GM18520 (cell line): ENCODE measurements at regions not wholly inside any gene's neighbourhood (a gene's known extent, or its start where the extent isn't known, plus 50 kb on each side); places are given as distances from the start of the nearest gene placed in this dataset.
"Not testable (repeated sequence)": the region's sequence is repeated elsewhere in the genome, so short reads cannot be mapped to it uniquely, and the experiment has no call there.

Experiments
- ATAC-seq: cut with Tn5 transposase; IDR thresholded peaks from one replicate; pipeline ENCODE4 v1.9.1; 2021; ENCODE audit not compliant: unreplicated experiment

DNA sequence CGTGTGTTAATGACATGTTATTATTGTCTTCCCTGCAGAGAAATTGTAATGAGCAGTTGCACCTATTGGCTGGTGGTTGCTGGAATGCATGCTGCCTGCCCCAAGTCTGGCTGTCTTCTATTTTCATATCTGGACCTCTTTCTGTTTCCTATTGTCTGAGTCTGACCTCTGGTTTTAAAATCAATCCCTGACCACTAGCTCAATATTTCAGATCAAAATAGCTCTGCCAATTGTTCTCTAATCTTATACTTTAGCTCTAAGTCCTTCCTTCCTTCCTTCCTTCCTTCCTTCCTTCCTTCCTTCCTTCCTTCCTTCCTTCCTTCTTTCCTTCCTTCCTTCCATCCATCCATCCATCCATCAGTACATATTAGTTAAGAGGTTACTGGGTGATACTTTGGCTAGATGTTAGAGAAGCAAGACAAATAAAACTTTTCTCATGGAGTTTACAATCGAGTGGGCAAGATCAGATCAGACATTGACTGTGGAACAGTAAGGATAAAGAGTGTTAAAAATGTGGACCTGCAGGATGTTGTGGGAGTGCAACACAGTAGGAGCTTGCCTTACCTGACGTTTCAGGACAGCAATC, 417.1 kb downstream of the SOCS6 start:
- ATAC-seq, result no peak

- no peak for ATAC-seq
Observed at GRCh38 chr18:70700496-70700895, 411.7 kb downstream of the SOCS6 start.

- ATAC-seq, result no peak
Observed at GRCh38 chr18:70698574-70698973, 409.7 kb downstream of the SOCS6 start.

- ATAC-seq, result no peak
Observed at GRCh38 chr18:70693246-70693645, 404.4 kb downstream of the SOCS6 start.

DNA sequence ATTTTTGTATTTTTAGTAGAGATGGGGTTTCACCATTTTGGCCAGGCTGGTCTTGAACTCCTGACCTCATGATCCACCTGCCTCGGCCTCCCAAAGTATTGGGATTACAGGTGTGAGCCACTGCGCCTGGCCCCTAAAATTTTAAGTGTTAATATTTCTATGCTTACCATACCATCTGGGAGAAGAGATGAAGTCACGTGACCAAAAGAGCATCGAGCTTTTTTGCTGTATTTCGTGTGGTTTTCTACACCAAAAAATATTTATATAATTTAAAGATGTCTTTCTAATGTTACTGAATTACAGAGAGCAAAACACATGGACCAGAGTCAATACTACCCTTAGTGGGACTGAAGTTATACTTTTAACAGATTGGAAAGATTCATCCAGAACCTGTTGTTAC, 400.9 kb downstream of the SOCS6 start:
- not testable (repeated sequence) for ATAC-seq

GRCh38 chr18:70688286-70688685, 399.4 kb downstream of the SOCS6 start:
- no peak for ATAC-seq

GRCh38 chr18:70684821-70685220, 396.0 kb downstream of the SOCS6 start:
- ATAC-seq, result no peak

DNA sequence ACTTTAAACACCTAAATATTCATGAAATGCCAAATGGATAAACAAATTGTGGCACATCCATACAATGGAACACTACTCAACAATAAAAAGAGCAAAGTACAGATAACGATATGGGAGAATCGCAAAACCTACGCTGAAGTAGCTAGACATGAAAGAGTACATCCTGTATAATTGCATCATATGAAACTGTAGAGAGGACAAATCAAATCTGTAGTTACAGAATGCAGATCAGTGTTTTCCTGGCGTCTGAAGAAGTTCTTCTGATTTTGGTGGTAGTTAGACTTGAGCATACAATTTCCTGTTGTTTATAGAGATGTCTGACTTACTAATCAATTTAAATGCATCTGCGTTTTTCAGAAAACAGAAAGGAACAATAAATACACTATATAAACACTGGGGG, 394.4 kb downstream of the SOCS6 start:
- ATAC-seq, result no peak

- no peak for ATAC-seq
Observed at GRCh38 chr18:70674896-70675295, 386.1 kb downstream of the SOCS6 start.

GRCh38 chr18:70673831-70674230, 385.0 kb downstream of the SOCS6 start:
- no peak for ATAC-seq

- no peak for ATAC-seq
Observed at GRCh38 chr18:70672581-70672980, 383.7 kb downstream of the SOCS6 start.

- ATAC-seq, result no peak
Observed at GRCh38 chr18:70671889-70672565, 383.2 kb downstream of the SOCS6 start.

DNA sequence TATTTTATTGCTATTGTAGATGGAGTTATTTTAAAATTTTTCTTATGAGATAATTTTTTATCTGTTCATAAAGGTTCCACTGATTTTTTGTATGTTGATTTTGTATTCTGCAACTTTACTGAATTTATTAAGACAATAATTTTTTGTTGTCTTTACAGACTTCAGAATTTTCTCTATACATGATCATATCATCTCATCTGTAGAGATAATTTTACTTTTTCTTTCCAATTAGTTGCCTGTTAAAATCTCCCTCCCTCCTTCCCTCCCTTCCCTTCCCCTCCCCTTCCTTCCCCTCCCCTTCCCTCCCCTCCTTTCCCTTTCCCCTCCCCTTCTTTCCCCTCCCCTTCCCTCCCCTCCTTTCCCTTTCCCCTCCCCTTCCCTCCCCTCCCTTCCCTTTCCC, 378.1 kb downstream of the SOCS6 start:
- ATAC-seq, result no peak

DNA sequence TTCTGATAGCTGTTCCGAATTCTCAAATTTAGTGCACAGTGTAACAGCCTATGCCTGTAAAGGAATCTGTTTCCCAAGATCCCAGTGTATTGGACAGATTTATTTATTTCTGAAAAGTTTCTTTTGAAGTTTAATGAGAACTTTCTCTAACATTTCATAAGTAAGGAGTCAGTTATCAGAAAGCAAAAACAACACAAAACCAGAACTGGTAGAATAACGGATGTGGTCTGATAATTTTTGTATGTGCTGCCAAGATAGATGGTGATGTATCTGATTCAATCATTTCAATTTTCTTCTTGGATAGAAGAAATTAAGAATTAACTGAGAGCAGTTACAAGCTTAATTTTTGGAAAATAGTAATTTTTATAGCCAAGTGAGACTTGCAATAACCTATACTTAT, 374.3 kb downstream of the SOCS6 start:
- no peak for ATAC-seq

- ATAC-seq, result no peak
Observed at GRCh38 chr18:70662588-70662987, 373.7 kb downstream of the SOCS6 start.

DNA sequence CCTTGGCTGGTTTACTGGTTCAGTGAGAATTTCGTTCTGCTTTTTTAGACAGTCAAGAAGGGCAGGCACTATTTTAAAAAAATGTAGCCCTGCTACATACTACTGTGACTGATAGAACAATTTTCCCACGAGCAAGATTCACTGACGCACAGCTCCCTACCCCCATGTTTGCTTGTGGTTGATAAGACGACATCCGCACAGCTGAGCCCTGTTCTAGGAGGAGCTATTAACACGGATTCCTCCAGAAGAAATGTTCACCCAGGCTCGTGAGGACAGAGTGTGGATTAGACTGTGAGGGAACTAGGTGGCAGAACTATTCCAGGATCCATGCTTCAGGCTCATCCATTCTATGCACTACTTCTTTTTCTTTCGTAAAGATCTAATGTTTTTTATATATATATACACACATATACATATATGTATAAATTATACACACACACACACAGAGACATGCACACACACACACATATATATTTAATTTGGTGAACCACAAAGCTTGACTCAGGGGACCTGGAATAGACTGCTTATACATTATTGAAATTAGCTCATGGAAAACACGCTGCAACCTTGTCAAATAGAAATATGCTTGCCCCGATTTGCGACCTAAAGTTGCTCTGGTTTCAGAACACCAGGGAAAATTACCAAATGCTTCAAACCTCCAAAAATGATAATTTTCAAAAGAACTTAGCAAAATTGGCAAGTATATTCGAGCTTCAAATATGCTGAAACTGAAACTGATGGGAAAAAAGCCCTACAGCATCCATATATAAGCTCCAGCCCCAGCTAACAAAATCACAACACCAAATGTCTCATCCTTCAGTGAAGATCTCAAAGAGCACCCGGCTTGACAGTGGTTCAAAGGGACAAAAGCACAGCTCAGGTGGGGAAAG, 370.4 kb downstream of the SOCS6 start:
- ATAC-seq, result no peak

GRCh38 chr18:70653671-70654070, 364.8 kb downstream of the SOCS6 start:
- no peak for ATAC-seq

DNA sequence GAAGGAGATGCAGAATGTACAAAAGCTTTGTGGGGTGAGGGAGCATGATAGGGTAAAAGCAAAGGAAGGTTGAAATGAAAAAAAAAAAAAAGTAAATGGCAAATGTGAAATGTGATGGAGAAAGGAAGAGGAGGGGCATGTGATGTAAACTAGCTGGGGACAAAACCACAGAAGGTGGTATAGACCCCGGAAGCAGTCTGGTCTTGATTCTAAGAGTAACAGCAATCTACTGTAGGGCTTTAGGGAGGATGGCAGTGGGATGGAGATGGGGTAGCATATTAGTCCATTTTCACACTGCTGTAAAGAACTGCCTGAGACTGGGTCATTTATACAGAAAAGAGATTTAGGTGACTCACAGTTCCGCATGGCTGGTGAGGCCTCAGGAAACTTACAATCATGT, 362.0 kb downstream of the SOCS6 start:
- no peak for ATAC-seq

GRCh38 chr18:70649683-70650082, 360.8 kb downstream of the SOCS6 start:
- no peak for ATAC-seq

DNA sequence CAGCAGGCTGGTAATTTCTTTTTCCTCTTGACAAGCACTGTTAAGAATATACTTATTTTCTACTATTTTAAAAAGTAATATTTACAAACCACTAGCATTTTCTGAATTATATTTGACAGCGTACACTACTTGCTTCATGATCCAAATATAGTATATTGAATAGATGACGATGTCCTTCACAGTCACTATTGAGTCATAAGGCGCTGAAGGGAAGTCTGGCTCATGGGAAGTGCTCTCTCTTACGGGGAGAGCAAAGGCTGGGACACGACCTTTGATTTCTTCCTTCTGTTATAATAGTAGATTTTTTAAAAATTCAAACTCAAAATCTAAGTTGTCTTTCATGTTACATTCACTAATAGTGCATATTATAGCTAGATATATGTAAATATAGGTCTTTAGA, 357.1 kb downstream of the SOCS6 start:
- ATAC-seq, result no peak

GRCh38 chr18:70643812-70644211, 355.0 kb downstream of the SOCS6 start:
- no peak for ATAC-seq

DNA sequence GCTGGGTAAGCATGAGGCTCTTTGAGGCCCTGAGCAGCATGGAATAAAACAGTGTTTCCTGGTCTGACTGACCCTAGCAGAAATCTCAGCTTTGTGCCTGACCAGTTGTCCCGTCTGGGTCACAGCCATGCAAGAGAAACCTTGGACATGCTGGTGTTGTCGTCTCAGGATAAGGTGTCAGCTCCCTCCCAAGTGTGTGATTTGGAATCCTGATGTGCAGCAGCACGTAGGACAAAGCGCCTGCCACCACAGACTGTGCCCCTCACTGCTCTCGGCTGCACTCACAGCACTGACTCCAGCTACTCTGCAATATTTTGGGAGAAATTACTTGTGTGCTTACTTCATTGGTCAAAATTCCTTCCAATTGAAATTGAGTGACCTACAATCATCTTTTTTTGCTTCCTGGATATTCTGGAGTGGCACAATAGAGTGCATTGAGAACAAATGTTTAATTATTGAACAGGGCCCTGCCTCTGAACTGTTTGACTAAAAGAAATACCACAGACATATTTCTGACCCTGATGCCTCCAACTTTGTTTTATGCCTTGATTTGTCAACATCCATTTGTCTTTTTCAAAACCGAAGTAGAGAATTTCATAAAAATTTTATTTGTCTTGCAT, 352.4 kb downstream of the SOCS6 start:
- ATAC-seq, result no peak
